ENCODE measurements at regions not wholly inside any gene's neighbourhood (a gene's known extent, or its start where the extent isn't known, plus 50 kb on each side); places are given as distances from the start of the nearest gene placed in this dataset.
"Not testable (repeated sequence)": the region's sequence is repeated elsewhere in the genome, so short reads cannot be mapped to it uniquely, and the experiment has no call there.

GRCh38 chr9:61953108-61953507 lies 763.3 kb downstream of the SPATA31A7 start:
- TF ChIP-seq, protein P1, sequence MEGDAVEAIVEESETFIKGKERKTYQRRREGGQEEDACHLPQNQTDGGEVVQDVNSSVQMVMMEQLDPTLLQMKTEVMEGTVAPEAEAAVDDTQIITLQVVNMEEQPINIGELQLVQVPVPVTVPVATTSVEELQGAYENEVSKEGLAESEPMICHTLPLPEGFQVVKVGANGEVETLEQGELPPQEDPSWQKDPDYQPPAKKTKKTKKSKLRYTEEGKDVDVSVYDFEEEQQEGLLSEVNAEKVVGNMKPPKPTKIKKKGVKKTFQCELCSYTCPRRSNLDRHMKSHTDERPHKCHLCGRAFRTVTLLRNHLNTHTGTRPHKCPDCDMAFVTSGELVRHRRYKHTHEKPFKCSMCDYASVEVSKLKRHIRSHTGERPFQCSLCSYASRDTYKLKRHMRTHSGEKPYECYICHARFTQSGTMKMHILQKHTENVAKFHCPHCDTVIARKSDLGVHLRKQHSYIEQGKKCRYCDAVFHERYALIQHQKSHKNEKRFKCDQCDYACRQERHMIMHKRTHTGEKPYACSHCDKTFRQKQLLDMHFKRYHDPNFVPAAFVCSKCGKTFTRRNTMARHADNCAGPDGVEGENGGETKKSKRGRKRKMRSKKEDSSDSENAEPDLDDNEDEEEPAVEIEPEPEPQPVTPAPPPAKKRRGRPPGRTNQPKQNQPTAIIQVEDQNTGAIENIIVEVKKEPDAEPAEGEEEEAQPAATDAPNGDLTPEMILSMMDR (IDR thresholded peaks at IDR 0.05): not testable (repeated sequence)
- TF ChIP-seq EZH2 (IDR thresholded peaks at IDR 0.05): not testable (repeated sequence)

Data from neural progenitor cell (in vitro differentiated cells).